Astrocyte of the spinal cord (primary cell): ENCODE measurements at regions not wholly inside any gene's neighbourhood (a gene's known extent, or its start where the extent isn't known, plus 50 kb on each side); places are given as distances from the start of the nearest gene placed in this dataset.

Experiments
- DNase-seq: peaks from one replicate; pipeline ENCODE4 v3.0.0; 2011; ENCODE audit warnings: low read depth, low spot score
- H3K4me3 ChIP-seq: 2 replicates; pipeline ENCODE4 v1.5.1; 2011; ENCODE audit warnings: low read depth, mild to moderate bottlenecking, low read length, moderate library complexity
- in situ Hi-C: cut with HindIII; loops from 2 replicates; pipeline ENCODE4 v1.10.0; 2017; ENCODE audit warnings: low sequenced_read_pairs
- TF ChIP-seq, protein P1 (sequence below): IDR thresholded peaks from 2 replicates; pipeline ENCODE4 v1.5.1; 2012; ENCODE audit warnings: low read depth, mild to moderate bottlenecking, low read length, inconsistent platforms

GRCh38 chr2:2892378-2892777 lies 485.2 kb downstream of the EIPR1 start:
- TF ChIP-seq, protein P1, sequence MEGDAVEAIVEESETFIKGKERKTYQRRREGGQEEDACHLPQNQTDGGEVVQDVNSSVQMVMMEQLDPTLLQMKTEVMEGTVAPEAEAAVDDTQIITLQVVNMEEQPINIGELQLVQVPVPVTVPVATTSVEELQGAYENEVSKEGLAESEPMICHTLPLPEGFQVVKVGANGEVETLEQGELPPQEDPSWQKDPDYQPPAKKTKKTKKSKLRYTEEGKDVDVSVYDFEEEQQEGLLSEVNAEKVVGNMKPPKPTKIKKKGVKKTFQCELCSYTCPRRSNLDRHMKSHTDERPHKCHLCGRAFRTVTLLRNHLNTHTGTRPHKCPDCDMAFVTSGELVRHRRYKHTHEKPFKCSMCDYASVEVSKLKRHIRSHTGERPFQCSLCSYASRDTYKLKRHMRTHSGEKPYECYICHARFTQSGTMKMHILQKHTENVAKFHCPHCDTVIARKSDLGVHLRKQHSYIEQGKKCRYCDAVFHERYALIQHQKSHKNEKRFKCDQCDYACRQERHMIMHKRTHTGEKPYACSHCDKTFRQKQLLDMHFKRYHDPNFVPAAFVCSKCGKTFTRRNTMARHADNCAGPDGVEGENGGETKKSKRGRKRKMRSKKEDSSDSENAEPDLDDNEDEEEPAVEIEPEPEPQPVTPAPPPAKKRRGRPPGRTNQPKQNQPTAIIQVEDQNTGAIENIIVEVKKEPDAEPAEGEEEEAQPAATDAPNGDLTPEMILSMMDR, result no peak
- in situ Hi-C loops, result no loop called here
- DNase-seq, result no peak
- no peak overlapping the region for H3K4me3 ChIP-seq

DNA sequence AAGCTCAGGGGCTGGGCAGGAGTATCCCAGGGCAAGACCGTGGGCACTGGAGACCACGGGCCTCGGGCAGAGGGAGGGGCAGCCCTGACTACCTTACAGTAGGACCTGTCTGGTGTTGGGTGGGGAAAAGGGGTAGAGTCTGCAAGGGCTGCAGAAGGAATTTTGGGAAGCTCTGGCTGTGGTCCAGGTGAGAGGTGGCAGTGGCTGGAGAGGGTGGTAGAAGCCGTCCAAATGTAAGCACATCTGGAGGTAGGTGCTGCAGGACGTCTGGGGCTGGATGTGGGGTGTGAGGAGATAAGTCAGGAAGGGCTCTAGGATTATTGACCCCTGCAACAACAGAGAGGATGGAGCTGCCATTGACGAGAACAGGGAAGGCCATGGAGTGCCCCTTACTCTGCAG lies 486.7 kb downstream of the EIPR1 start:
- DNase-seq, result no peak
- H3K4me3 ChIP-seq, result no peak overlapping the region
- in situ Hi-C loops, result no loop called here
- TF ChIP-seq, protein P1, result no peak

DNA sequence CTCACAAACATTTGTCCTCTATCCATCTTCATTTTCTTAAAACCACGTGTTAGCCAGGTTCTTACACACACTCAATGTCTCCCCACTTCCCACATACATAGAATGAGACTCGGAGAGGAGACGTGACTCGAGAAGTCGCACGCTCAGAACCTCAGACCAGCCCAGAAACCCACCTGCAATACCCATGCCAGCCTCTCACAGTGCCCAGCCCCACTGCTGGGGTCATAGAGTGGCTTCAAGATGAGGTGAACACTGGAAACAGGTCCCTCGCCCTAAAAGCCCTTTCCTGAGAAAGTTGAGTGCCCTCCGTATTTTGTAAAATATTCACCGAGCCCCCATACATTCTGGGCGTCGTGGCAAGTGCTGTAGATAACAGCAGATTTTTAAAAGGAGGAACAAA lies 487.4 kb downstream of the EIPR1 start:
- TF ChIP-seq, protein P1, result no peak
- in situ Hi-C loops, result no loop called here
- H3K4me3 ChIP-seq, result no peak overlapping the region
- no peak for DNase-seq

GRCh38 chr2:2889646-2890045 lies 488.0 kb downstream of the EIPR1 start:
- TF ChIP-seq, protein P1, result no peak
- no peak for DNase-seq
- in situ Hi-C loops, result no loop called here
- H3K4me3 ChIP-seq, result no peak overlapping the region

GRCh38 chr2:2889141-2889540 lies 488.5 kb downstream of the EIPR1 start:
- in situ Hi-C loops, result no loop called here
- DNase-seq, result no peak
- no peak overlapping the region for H3K4me3 ChIP-seq
- TF ChIP-seq, protein P1, result no peak

GRCh38 chr2:2887772-2888387 lies 489.7 kb downstream of the EIPR1 start:
- in situ Hi-C loops, result no loop called here

More at GRCh38 chr2:2887772-2888387, 489.7 kb downstream of the EIPR1 start:
- H3K4me3 ChIP-seq, result no peak overlapping the region
- no peak for DNase-seq
- TF ChIP-seq, protein P1, result no peak
